Umbilical cord (tissue), 1 donor: ENCODE measurements at regions not wholly inside any gene's neighbourhood (a gene's known extent, or its start where the extent isn't known, plus 50 kb on each side); places are given as distances from the start of the nearest gene placed in this dataset.
"Not testable (repeated sequence)": the region's sequence is repeated elsewhere in the genome, so short reads cannot be mapped to it uniquely, and the experiment has no call there.

Source experiments
- DNase-seq: peaks from one replicate; pipeline ENCODE4 v3.0.0-alpha.2; 2015; ENCODE audit warnings: low spot score

DNA sequence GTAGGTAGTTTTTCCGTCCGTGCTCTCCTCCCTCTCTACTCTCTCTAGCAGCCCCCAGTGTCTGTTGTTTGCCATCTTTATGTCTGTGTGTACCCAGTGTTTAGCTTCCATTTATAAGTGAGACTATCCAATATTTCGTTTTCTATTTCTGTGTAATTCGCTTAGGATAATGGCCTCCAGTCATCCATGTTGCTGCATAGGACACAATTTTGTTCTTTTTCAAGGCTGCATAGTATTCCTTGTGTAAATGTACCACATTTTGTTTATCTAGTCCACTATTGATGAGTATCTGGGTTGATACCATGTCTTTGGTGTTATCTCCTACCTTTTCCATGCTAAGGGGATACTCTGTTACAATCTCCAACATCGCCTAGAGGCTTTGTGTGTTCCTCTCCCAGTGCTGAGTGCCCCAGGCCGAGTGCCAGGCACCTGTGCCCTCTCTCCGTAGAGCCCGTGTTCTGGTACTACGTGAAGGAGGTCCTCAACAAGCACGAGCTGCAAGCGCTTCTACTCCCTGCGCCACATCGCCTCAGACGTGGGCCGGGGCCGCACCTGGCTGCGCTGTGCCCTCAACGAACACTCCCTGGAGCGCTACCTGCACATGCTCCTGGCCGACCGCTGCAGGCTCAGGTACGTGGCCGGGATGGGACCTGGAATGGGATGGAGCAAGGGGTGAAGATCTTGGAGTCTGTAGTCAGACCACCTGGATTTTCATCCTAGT lies 51.0 kb downstream of the NPIPB11 start:
- not testable (repeated sequence) for DNase-seq

- not testable (repeated sequence) for DNase-seq
Measured at GRCh38 chr16:29354449-29354848, 52.1 kb downstream of the NPIPB11 start.

- DNase-seq = not testable (repeated sequence)
Measured at GRCh38 chr16:29352617-29352999, 53.9 kb downstream of the NPIPB11 start.

DNA sequence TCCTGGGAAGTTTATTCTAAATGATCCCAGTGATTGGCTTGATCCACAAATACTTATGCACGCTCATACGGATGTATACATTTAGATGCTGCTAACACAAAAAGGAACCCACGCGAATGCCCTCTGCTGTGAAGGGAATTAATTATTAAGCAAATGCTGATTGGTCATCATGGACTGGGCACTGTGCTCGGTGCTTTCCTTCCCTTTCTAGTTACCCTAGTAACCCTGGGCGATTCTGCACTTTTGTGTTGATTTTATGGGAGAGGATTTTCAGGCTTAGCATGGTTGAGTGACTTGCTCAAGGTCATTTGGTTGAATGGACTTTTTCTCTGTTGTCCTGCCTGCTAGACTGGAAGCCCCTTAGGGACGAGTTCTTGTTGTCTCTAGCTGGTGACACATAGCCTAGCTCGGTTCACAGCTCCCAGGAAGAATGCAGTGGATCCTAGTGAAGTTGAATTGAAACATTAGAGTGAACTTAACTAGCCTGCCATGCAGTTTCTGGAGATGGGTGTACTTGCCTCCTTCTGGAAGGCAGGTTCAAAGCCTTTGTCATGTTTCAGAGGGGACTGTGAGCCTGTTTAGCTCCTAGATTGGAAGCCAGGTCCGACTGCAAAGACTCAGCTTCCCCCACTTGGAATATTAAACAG lies 54.4 kb downstream of the NPIPB11 start:
- DNase-seq = not testable (repeated sequence)

DNA sequence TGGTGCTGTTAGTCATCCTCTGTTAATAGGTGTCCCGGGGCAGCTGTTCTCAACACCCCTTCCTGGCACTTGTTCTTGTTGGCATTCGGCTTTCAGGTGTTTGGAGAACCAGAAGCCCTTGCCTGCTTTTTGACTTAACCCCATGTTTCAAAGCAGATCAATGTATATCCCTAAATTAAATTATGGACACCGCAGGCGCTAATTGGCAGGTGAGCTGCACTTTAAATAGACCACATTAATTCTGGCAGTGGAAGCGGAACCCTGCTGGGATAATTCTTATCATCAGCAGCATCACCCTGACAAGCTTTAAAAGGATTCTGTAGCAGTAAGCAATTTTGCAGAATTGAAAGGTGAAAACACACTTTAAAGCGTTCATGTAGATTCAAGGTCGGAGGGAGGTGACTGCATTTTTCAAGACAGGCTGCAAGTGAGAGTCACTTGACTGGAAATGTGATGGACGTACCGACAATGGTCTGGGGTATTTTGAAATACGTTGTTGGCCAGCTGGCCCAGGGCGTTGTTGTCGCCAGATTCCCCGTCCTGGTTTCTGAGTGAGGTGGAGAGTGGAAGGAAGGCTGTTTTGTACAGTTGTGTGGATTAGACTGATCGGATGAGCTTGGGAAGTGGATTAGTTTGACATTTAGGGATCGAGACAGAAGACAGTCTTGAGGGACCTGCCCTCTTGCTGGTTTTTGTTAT lies 55.1 kb downstream of the NPIPB11 start:
- peak; percentile 76 for DNase-seq

GRCh38 chr16:29349966-29350365 lies 56.5 kb downstream of the NPIPB11 start:
- DNase-seq = peak; percentile 80

- DNase-seq = not testable (repeated sequence)
Measured at GRCh38 chr16:29348748-29349147, 57.8 kb downstream of the NPIPB11 start.

DNA sequence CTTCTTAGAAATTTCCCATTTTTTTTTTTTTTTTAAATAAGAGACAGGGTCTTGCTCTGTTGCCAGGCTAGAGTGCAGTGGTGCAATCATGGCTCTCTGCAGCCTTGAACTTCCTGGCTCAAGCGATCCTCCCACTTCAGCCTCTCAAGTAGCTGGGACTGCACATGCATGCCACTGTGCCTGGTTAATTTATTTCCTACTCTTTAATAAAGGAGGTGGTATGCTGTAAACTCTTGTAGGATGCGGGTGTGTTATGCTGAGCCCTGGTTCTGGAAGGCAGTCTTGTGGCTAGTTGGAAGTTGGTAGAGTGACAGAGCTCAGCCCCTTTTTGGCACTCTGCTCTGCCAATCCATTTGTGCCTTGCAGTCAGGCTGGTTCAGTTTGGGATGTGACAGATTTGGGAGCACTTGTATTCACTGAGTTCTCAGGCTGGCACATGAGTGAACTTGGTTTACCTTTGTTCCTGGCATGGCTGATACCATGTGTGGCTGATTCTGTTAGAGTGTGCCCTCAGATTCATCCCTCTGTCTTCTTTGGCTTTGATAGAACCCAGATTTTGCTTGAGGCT lies 58.3 kb downstream of the NPIPB11 start:
- DNase-seq = peak; percentile 24

DNA sequence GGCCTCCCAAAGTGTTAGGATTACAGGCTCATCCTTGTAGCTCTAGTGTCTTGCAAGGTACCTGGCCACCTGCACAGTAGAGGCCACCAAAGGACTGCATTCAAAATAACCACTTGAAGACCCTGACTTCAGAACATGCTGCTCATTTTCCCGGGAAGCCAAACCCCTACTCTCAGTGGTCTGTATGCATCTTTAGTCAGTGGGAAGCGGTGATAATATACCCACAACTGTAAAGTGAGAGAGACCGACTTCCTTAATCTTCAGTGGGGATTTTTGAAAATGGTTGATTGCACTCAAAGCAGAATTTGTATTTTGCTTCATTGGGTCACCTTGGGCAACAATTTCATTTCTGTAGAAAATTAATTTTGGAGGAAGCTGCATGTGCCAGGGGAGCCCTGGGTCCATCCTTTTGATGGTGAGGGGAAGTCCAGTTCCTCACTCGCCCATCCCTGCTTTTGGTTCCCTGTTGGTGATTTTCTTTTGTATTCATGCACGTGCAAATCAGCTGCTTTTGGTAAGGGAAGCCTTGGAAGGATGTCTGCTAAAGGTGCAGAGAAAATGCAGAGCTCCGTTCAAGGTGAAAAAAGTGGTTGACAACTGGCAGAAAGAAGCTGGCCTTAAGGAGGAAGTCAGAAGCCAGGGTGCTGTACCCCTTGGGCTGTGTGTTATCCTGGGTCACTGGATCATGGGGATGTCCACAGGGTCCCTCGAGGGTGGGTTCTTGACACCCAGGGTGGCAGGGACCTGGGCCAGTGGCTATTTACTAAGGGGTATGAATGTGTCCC lies 59.5 kb downstream of the NPIPB11 start:
- DNase-seq = not testable (repeated sequence)

GRCh38 chr16:29346203-29346602 lies 60.3 kb downstream of the NPIPB11 start:
- DNase-seq = not testable (repeated sequence)

DNA sequence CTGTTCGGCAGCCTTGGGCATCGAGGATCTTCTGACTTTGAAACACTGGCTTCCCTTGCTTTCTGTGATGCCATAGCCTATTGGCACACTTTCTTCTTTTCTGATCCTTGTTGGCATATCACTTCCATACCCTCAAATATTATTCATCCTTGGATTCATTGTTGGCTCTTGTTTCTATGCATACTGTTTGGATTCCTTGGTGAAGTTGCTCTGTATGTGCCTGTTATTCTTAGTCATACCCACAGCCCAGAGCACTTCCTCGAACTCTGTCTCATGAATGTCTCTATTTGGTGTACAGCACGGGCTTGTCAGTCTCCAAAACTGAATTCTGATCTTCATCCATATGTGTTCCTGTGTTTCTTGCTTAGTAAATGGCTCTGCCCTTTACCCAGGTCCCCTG lies 63.6 kb downstream of the NPIPB11 start:
- not testable (repeated sequence) for DNase-seq

- peak; percentile 76 for DNase-seq
Measured at GRCh38 chr16:29340779-29341438, 65.6 kb downstream of the NPIPB11 start.

GRCh38 chr16:29340235-29340634 lies 66.3 kb downstream of the NPIPB11 start:
- DNase-seq = not testable (repeated sequence)

GRCh38 chr16:29338821-29339700 lies 67.5 kb downstream of the NPIPB11 start:
- not testable (repeated sequence) for DNase-seq

- DNase-seq = not testable (repeated sequence)
Measured at GRCh38 chr16:29337385-29337901, 69.1 kb downstream of the NPIPB11 start.

GRCh38 chr16:29335549-29335846 lies 71.0 kb downstream of the NPIPB11 start:
- not testable (repeated sequence) for DNase-seq

- DNase-seq = not testable (repeated sequence)
Measured at GRCh38 chr16:29334776-29335548, 71.5 kb downstream of the NPIPB11 start.

DNA sequence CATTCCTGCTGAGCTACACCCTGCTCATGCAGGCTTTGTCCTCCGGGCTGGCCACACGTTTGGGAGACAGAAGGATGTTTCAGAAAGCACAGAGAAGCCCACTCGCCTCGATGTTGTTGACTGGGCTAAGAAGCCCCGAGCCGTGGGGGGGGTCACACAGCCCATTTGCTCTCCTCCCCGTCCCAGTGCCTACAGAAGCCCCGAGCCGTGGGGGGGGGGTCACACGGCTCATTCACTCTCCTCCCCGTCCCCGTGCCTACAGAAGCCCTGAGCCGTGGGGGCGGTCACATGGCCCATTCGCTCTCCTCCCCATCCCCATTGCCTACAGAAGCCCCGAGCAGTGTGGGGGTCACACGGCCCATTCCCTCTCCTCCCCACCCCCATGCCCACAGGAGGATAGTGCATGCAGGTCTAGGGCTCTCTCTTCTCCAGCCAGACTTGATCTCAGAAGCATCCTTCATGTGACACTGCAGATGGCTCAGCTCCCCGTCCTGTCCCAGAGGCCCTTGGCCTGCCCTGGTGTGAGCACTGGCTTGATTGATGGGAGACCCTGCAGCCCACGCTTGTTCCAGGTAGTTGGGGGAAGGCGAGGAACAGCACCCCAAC lies 72.9 kb downstream of the NPIPB11 start:
- DNase-seq = not testable (repeated sequence)
